ENCODE measurements at regions not wholly inside any gene's neighbourhood (a gene's known extent, or its start where the extent isn't known, plus 50 kb on each side); places are given as distances from the start of the nearest gene placed in this dataset.

DNA sequence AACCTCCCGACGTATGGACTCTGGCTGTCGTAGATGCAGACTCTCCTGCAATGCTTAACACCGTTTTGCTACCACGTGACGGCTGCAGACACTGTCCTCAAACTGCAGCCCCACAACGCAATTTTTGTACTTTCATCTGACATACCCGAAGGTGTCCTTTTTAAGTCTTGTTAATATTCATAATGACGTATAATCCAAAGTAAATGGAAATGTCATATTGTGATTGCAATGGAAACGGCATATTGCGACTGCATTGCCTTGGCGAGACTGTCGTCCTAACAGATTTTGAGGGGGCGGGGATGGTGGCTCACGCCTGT lies 79.3 kb upstream of the TBC1D3K start:
- no peak overlapping the region for H3K4me3 ChIP-seq (ENCODE audit: low read depth, low read length)
- TF ChIP-seq, protein P1, sequence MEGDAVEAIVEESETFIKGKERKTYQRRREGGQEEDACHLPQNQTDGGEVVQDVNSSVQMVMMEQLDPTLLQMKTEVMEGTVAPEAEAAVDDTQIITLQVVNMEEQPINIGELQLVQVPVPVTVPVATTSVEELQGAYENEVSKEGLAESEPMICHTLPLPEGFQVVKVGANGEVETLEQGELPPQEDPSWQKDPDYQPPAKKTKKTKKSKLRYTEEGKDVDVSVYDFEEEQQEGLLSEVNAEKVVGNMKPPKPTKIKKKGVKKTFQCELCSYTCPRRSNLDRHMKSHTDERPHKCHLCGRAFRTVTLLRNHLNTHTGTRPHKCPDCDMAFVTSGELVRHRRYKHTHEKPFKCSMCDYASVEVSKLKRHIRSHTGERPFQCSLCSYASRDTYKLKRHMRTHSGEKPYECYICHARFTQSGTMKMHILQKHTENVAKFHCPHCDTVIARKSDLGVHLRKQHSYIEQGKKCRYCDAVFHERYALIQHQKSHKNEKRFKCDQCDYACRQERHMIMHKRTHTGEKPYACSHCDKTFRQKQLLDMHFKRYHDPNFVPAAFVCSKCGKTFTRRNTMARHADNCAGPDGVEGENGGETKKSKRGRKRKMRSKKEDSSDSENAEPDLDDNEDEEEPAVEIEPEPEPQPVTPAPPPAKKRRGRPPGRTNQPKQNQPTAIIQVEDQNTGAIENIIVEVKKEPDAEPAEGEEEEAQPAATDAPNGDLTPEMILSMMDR (IDR thresholded peaks at IDR 0.05; ENCODE audit: insufficient read depth, low read depth, low read length), result no peak
- DNase-seq (ENCODE audit: low read depth), result no peak

DNA sequence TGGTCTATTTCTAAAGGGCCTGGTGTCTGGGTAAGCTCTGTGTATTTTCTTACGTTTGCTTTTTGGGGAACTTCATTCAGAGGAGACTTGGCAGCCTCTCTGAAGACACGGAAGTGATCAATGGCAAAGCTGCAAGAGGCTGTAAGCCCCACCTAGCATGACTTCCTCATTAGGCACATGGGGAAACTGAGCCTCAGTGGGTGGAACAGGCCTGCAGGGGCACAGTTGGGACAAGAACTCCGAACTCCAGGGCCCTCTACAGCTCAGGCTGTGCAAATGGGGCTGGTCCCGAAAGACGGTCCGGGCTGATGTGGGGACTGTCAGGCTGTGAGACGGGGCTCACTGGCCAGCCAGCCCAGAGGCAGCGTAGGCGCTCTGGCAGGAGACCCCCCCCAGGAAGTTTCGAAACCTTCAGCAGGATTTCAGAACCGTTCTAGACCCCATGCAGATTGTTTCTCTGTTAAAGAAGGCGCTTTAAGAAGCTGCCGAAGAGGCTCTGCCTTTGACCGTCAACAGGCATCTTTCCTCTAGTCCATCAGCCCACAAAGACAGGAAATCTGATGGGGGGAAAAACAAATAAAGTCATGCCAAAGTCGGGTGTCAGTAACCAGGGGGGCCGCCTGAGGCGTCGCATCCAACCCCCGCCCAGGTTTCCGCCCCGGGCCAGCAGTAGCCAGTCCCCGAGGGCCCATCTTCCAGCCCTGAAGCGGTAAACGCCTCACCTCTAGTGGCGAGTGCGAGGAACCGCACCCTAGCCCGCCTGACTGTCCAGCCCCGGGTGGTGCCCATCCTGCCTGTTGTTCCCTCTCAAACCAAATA lies 79.8 kb upstream of the TBC1D3K start:
- peak; percentile 45 for DNase-seq (ENCODE audit: low read depth)
- TF ChIP-seq, protein P1 (IDR thresholded peaks at IDR 0.05; ENCODE audit: insufficient read depth, low read depth, low read length), result peak; percentile 89
- H3K4me3 ChIP-seq (ENCODE audit: low read depth, low read length), result peak overlapping the region; percentile 0

DNA sequence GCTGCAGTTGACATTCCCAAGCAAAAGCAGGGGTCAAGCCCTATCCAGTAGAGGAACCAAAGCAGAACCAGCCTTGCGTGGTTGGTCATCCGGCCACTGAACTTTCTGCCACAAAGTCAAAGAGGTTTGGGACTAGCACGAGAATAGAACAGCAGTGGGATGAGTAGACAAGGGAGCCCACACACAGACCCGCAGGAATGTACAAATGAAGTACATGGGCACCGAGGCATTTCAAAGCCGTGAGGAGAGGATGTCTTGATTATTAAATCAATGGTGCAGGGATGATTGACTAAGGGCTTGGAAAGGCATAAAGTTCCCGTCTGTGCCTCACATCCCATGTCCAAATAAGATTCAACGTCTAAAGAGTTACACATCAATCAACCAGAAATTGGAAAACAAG lies 81.8 kb upstream of the TBC1D3K start:
- no peak overlapping the region for H3K4me3 ChIP-seq (ENCODE audit: low read depth, low read length)
- no peak for DNase-seq (ENCODE audit: low read depth)
- TF ChIP-seq, protein P1 (IDR thresholded peaks at IDR 0.05; ENCODE audit: insufficient read depth, low read depth, low read length), result no peak

DNA sequence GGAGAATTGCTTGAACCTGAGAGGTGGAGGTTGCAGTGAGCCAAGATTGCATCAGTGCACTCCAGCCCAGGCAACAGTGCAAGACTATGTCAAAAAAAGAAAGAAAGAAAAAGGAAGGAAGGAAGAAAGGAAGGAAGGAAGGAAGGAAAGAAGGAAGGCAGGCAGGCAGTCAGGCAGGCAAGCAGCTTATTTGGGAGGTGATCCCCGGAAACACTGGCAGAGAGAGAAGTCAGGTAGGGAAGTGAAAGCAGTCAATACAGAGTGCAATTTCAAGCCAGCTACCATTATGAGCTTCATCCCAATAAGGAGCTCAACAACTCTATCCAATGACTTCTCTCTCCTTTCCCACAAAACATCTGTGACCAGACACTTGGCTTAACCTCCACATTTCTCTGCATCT lies 83.0 kb upstream of the TBC1D3K start:
- DNase-seq (ENCODE audit: low read depth), result no peak

DNA sequence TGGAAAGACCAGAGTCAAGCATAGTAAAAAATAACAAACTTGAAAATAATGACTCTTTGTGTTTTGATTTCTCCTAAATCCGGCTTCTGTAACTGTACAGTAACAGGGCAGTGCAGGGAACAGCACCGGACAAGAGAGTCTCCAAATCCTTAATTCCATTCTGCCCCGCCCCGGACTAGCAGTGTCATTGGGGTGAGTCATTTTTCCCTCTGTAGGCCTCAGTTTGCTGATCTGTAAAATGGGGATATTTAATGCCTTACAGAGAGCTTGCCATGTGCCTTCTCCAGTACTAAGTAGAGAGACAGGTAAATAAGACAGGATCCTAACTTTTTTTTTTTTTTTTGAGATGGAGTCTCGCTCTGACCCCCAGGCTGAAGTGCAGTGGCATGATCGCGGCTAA lies 83.6 kb upstream of the TBC1D3K start:
- H3K4me3 ChIP-seq (ENCODE audit: low read depth, low read length), result no peak overlapping the region
- TF ChIP-seq, protein P1 (IDR thresholded peaks at IDR 0.05; ENCODE audit: insufficient read depth, low read depth, low read length), result no peak
- no peak for DNase-seq (ENCODE audit: low read depth)

More for the DNA sequence above, 83.0 kb upstream of the TBC1D3K start:
- H3K4me3 ChIP-seq (ENCODE audit: low read depth, low read length), result no peak overlapping the region
- TF ChIP-seq, protein P1 (IDR thresholded peaks at IDR 0.05; ENCODE audit: insufficient read depth, low read depth, low read length), result no peak

DNA sequence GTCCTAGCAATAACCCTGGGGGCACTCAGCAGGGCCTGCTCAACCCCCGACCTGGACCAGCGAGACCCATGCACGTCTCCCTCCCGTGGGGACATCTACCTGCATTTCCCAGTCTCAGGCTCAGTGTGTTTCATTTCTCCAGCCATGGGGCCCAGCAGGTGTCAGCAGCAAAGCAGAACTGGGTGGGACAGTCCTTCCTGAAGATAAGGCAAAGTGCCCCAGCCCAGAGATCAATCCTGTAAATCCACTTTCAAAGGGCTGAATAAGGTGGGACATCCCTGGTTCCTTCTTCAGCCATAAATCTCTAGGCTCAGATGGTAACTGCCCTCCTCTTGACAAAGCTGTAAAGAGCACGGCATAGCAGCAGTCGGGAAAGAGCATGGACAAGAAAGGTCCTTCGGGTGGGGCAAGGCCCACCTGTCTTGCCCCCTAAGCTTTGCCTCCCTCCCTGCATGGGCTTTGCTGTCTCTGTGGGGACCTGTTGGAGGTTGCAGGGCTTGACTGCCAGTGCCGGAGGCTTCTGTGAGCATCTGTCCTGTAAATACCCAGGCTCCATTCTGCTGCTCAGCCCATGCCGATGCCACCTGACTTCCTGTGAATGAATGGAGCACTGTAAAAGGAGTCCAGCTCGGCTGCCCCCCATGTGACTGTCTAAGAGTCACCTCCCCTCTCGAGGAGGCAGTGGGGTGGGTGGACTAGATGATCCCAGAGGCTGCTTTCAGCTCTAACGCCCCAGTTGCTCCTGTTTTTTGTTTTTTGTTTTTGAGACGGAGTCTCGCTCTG lies 84.8 kb upstream of the TBC1D3K start:
- no peak overlapping the region for H3K4me3 ChIP-seq (ENCODE audit: low read depth, low read length)
- DNase-seq (ENCODE audit: low read depth), result no peak
- TF ChIP-seq, protein P1 (IDR thresholded peaks at IDR 0.05; ENCODE audit: insufficient read depth, low read depth, low read length), result no peak
